ENCODE measurements at regions not wholly inside any gene's neighbourhood (a gene's known extent, or its start where the extent isn't known, plus 50 kb on each side); places are given as distances from the start of the nearest gene placed in this dataset.

DNA sequence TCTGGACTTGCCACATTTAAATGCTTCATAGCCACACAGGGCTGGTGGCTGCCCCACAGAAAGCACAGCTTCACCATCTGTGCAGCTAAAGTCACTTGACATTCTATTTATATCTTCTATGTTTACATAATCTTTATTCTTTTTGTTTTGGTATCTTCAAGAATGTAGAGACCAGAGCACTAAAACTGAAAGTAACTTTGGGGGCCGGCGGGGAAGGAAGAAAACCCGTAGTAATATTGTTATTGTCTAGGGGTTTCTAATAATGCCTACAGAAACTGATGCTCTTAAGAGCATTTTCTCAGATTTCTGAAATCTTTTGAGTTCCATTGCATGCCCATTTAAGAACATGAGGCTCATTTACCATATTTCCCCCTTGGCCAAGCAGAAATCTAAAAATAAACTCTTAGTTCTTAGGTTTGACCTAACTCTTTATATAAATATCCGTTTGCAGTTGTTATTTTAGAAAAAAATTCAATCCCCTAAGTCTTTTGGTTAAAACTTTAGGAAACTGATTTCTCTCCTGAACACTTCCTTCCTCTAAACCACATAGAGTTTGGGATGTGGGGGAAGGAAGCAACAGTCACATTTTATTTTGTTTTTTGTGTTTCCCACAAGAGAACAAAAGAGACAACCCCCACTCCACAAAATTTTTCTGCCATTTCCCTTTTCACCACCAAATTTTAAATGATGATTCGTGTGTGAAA, 207.6 kb downstream of the OGFRL1 start:
- TF ChIP-seq CTCF (IDR thresholded peaks at IDR 0.05) (no peak), POLR2A (IDR thresholded peaks at IDR 0.05) (no peak)
